Skin epidermis (tissue), 12 donors: ENCODE measurements at regions not wholly inside any gene's neighbourhood (a gene's known extent, or its start where the extent isn't known, plus 50 kb on each side); places are given as distances from the start of the nearest gene placed in this dataset.

ENCODE experiments used
- H3K27ac ChIP-seq, 21 experiments: fragments of 200-600 bp; sonication (generic) in 11 of 21; one replicate each; pipeline ENCODE4 v1.5.0; 2020; ENCODE audit warnings: mild to moderate bottlenecking in 3 of 21, inconsistent platforms in 2 of 21, moderate library complexity in 2 of 21
- H3K4me3 ChIP-seq, 7 experiments: fragments of 200-600 bp; sonication (generic) in 2 of 7; one replicate each; pipeline ENCODE4 v1.5.0; 2020; ENCODE audit warnings: inconsistent platforms in 2 of 7, mild to moderate bottlenecking in 2 of 7, moderate library complexity in 1 of 7

DNA sequence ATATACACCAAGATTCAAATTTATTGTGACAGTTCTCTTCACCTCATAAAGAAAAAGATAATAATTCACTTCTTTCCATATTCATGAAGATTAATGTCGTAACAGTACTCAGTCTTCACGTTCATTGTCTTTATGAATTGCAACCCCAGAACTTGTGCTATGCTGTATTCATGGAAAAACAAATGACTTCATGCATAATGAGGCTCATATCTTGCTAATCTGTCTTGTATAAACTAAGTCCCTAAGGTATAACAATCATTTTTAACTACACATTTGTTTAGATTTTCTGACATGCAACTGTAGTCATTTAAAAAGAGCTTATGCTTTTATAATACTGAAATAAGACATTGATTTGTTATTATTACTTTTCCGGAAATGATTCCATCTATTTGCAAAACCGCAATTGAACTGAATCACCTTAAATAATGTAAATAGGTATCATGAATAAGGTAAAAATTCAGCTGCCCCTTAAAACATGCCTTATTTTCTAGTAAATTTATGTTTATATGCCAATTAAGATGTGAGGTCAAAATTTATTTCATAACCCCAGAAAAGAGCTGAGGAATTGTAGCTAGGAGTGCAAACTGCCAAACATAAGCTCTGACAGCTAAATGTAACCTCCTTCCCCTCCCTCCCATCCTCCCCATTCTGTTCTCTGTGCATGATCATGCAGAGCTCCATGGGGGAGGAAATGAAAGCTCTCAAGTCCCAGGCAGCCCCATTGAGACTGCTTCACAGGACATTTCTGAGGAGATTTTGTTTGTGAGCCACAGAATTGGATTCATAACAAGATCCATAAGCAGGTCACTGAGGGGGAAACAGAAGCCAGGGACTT, 301.6 kb downstream of the ATP23 start:
- H3K4me3 ChIP-seq, result no peak overlapping the region
- H3K27ac ChIP-seq, result no peak overlapping the region

DNA sequence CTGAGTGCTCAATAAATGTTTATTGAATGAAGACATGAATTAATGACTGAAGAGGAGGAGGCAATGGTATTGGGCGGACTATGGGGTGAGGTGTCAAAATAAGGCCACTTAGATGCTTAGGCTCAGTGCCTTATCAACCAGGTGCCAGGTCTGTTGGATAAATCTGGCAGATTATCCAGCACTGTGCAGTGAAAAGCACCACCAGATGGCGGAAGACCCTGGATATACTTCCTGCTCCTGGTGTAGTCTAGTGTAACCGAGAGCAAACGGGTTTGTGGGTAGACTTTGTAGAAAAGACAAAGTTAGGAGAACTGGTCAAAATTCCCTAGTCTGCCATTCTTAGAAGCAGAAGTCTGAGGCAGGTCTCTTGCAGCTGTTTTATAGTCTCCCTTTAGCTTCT, 306.3 kb downstream of the ATP23 start:
- no peak overlapping the region for H3K4me3 ChIP-seq

GRCh38 chr12:58248599-58248998, 307.2 kb downstream of the ATP23 start:
- no peak overlapping the region for H3K4me3 ChIP-seq
- no peak overlapping the region for H3K27ac ChIP-seq

More for the DNA sequence above, 306.3 kb downstream of the ATP23 start:
- H3K27ac ChIP-seq, result no peak overlapping the region

- H3K4me3 ChIP-seq, result no peak overlapping the region
- no peak overlapping the region for H3K27ac ChIP-seq
These were observed 308.2 kb downstream of the ATP23 start for GRCh38 chr12:58249610-58250009.

DNA sequence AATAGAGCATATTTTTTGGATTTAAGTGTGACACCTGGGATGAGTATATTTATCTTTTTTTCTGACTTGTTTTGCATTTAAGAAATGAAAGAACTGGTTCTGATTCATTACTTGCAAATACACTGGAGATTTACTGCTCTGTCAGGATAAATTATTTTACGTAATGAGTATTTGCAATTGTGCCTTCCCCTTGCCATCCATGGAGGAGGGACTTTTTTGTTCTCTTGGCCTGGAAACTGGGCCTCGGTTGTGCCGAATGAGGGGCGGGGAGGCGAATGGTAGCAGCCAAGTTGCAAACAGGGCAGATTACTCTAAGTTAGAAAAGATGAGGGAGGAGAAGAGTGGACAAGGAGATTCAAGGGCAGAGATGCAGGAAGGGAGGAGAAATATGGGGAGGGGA, 308.7 kb downstream of the ATP23 start:
- no peak overlapping the region for H3K27ac ChIP-seq
- H3K4me3 ChIP-seq, result no peak overlapping the region

GRCh38 chr12:58252914-58253313, 311.5 kb downstream of the ATP23 start:
- no peak overlapping the region for H3K4me3 ChIP-seq
- H3K27ac ChIP-seq, result no peak overlapping the region

GRCh38 chr12:58253663-58254062, 312.3 kb downstream of the ATP23 start:
- no peak overlapping the region for H3K4me3 ChIP-seq
- H3K27ac ChIP-seq, result no peak overlapping the region

DNA sequence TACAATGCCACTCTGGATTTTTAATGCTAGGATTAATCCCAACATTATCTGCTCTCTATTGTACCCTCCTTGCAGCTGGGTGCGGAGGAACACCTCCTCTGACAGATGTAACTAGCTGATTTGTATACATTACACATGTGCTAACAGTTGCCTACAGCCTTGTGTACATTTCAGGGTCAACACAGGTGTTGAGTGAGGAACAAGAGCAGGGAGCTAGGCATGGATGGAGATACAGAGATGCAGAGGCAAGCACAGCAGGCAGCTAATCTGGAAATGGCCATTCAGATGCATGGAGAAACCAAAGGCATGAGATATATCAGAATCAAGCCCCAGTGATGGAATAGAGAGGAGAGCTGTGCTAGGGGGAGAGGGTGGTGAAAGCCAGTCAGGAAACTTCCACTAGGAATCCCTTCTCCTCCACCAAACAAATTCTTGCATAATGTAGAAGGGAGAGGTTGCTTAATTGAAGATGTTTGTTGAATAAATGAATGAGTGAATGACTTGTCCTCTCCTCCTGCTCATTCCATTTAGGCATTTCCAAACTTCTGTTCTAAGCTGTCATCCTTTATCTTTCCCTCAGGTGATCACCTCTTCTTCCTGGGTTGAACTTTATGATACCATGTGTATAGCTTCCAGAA, 313.2 kb downstream of the ATP23 start:
- no peak overlapping the region for H3K4me3 ChIP-seq
- H3K27ac ChIP-seq, result no peak overlapping the region

- Histone ChIP-seq H3K27ac (no peak overlapping the region), H3K4me3 (no peak overlapping the region)
These were observed 321.4 kb downstream of the ATP23 start for GRCh38 chr12:58262796-58263195.

- H3K4me3 ChIP-seq, result no peak overlapping the region
These were observed 322.4 kb downstream of the ATP23 start for GRCh38 chr12:58263816-58264215.

GRCh38 chr12:58268069-58268468, 326.7 kb downstream of the ATP23 start:
- peak overlapping the region in 1 of 21 experiments; percentile 4 for H3K27ac ChIP-seq
- no peak overlapping the region for H3K4me3 ChIP-seq

More at GRCh38 chr12:58263816-58264215, 322.4 kb downstream of the ATP23 start:
- no peak overlapping the region for H3K27ac ChIP-seq

- Histone ChIP-seq H3K27ac (no peak overlapping the region), H3K4me3 (no peak overlapping the region)
These were observed 328.1 kb downstream of the ATP23 start for GRCh38 chr12:58269476-58269875.

GRCh38 chr12:58270966-58271705, 329.8 kb downstream of the ATP23 start:
- H3K27ac ChIP-seq, result no peak overlapping the region
- no peak overlapping the region for H3K4me3 ChIP-seq

GRCh38 chr12:58272461-58272860, 331.1 kb downstream of the ATP23 start:
- no peak overlapping the region for H3K4me3 ChIP-seq
- no peak overlapping the region for H3K27ac ChIP-seq

- Histone ChIP-seq H3K27ac (no peak overlapping the region), H3K4me3 (no peak overlapping the region)
These were observed 335.9 kb downstream of the ATP23 start for GRCh38 chr12:58277231-58277630.

DNA sequence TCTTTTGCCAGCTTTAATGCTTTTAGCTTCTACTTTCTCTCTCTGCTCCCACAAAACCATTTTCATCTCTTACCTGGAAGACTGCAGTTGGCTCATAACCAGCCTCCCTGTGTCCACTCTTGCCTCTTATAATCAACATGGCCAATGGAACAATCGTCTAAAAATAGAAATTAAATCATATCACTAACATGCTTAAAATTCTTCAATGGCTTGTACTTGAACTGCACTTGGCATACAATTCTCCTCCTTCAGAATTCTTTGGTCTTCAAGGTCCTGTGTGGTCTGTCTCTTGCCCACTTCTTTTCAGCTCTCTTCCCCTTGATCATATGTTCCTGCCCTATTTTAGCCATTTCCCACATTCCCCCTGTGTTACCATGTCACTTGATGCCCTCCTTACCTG, 342.2 kb downstream of the ATP23 start:
- H3K27ac ChIP-seq, result no peak overlapping the region
- H3K4me3 ChIP-seq, result no peak overlapping the region

DNA sequence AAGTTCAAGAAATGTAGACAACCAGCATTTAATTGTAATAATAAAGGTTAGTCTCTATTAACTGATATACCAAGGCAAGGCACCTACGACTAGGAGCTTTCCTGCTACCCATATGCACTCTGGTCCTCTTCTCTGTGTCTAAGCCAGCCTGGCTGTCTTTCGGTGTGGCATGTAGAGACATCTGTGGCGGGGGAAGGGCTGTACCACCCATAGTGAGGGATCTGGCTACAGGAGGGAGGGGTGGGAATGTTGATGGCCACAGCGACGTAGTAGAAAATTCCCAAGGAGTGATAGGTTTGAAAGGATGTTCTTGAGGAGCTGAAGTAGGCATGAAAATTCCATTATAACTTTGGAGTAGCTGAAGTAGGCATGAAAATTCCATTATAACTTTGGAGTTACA, 344.2 kb downstream of the ATP23 start:
- Histone ChIP-seq H3K27ac (no peak overlapping the region), H3K4me3 (no peak overlapping the region)

- H3K27ac ChIP-seq, result no peak overlapping the region
- H3K4me3 ChIP-seq, result no peak overlapping the region
These were observed 345.0 kb downstream of the ATP23 start for GRCh38 chr12:58286353-58286752.

- Histone ChIP-seq H3K4me3 (no peak overlapping the region), H3K27ac (no peak overlapping the region)
These were observed 346.8 kb downstream of the ATP23 start for GRCh38 chr12:58288190-58288589.

DNA sequence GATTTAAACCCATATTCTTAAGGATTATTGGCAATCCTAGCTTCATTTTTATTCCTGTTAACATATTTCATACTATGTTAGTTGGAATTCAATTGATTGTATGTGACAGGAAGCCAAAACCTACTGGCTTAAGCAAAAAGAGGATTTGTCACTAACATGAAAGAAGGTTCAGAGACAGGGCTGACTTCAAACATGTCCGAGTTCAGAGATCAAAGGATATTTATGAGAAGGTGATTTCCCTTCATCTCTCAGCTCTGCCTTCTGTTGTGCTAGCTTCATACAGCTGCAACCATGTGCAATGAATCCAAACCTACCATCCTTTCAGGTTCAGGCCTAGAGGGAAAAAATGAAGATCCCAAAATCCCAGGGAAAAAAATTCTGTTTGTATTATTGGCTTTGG, 349.7 kb downstream of the ATP23 start:
- Histone ChIP-seq H3K27ac (no peak overlapping the region), H3K4me3 (no peak overlapping the region)
